GM19035 (cell line): ENCODE measurements at regions not wholly inside any gene's neighbourhood (a gene's known extent, or its start where the extent isn't known, plus 50 kb on each side); places are given as distances from the start of the nearest gene placed in this dataset.
A peak's percentile ranks its signal among the peaks of the same experiment; 100 is the strongest.
"Not testable (repeated sequence)": the region's sequence is repeated elsewhere in the genome, so short reads cannot be mapped to it uniquely, and the experiment has no call there.

Experiments used
- ATAC-seq: cut with Tn5 transposase; IDR thresholded peaks from one replicate; pipeline ENCODE4 v1.9.1; 2021; ENCODE audit not compliant: unreplicated experiment

DNA sequence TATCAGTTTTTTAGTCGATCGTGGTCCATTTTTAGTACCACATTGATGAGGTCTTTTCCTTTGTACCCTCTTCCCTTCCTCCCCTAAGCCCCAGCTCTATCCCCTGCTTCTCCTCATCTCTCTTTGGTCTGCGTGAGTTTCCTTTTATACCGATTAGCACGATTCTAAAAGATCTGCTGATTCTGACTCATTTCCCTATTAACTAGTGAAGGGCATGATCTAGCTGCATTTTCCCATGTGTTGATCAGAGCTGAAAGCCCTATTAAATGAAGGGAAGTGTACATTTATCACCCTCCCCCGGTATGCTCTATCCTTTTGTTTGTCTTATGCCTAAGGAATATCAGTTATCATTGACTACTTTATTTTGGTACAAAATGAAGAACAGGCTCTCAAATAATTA lies 181.7 kb upstream of the NPY2R start:
- no peak for ATAC-seq

DNA sequence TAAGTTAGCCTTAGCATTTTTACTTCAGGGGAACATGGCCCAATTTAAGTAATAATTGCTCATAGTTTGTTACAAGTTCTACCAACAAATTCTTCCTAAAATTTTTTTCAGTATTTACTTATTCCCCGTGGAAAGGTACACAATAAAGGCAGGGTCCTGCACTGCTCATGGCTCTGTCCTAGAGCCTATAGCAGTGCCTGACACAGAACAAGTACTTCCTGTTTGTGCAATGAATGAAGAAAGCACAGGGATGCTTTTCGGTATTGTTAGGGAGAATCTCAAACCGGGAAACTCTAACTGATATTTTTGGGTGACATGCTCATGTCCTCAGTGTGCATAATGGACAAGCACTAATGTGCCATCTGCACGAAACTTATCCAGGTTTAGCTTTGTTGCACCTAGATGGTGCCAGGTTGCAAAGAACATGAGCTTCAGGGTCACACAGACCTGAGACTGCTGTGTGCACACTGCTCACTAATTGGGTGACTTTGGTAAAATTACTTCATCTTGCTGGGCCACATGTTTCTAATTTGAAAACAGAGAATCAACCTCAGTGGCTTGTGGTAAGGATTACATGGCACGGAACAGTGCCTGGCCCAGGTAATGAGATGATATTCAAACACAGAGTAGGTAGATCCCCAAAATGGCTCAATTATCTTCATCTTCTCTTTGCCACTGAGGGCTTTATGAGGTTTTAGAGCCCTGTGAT lies 175.8 kb upstream of the NPY2R start:
- ATAC-seq: peak; percentile 70

DNA sequence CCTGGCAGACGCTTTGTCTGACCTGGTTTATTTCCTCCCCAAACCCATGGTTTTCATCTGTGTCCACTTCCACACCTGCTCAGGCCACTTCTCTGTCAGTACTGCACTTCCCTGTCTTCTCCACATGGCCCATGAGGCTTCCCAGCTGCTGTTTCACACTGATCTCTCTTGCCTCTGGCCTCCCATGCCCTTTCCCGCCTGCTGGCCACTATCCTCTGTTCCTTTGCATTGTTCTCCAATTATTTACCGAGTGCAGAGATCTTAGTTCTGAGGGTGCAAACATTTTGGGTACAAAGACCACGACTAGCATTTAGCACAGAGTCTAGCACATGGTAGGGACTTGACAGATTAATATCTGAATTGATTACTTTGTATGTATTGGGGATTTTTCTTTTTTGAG lies 174.8 kb upstream of the NPY2R start:
- ATAC-seq: no peak

DNA sequence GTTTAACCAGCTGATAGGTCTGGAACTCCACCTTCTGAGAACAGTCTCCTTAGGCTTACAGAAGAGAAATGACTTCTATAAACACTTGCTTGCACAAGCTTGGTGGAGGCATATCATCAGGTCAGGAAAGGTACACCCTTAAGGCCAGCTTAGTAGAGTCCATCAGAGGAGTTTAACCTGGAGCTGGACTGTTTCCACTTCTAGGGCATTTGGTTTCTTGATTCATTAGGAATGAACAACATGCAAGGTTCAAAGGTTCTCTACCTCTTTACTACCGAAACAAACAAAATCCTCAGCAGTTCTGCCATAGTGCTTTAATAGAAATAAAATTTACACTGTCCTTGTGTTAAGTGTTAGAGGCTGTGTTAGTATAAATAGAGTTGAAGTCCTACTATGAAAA lies 171.4 kb upstream of the NPY2R start:
- ATAC-seq: no peak

DNA sequence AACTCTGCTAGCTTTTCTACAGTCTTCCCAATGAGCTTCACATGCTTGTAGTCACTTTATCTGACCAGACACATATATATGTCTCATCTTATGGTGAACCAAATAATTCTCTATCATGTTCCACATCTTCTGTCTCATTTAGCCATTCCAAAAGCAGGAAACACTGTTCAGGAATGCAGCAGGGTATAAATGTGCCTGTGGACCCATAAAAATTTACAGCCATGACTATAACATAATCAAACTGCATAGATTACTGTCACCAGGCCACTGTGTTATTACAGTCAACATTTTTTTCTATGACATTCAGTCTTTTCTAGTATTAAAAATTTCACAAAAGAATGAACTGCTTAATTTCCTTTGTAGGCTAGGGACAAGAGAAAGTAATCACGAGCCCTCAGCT lies 170.0 kb upstream of the NPY2R start:
- no peak for ATAC-seq

DNA sequence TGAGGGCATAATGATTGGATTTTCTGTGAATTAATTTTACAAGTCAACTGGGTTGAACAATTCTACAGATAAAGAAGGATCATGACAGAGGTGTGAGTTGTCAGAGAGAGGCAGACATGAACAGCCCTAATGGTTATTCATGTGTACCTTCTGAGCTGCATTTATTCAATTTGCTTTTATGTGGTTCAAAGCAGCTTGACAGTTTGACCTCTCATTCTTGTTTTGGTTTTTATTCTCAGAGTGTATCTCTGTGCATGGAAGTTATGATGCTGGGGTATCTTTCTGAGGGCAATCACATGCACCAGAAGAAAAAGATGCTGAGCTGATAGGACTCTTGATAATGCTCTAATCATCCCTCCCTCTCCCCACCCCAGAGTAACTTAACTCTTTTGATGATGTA lies 169.3 kb upstream of the NPY2R start:
- ATAC-seq: no peak

DNA sequence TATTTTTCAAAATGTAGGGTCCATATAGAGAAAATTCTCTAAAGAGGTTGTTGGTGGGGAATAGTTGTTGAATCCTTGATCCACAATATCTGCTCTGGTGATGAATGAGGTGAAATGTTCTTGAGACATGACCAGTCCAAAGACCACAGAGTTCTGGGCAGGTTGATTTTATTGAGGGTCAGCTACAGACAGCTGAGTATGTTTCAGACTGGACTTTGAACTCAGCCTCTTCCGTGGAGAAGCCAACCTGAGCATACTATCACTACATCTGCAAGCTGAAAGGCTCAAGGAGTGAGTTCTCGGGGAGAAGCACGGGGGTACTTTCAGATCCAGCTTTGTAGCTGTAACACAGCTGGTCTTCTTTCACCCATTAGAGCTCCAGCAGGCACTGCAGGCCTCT lies 168.4 kb upstream of the NPY2R start:
- no peak for ATAC-seq

DNA sequence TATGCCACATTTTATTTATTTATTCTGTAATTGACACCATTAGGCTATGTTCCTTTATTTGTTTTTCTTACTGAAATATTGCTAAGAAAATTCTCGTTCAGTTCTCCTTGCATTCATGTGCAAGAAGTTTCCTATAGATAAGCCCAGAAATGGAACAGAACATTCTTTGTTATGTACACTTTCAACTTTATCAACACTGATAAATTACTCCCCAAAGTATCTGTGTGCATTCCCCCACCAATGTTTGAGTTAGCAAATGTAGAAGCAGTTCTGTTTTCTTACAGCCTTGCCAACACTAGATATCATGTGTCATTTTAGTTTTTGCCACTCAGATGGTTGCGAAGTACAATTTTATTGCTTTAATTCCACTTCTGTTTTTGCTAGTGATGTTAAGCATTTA lies 166.4 kb upstream of the NPY2R start:
- no peak for ATAC-seq

DNA sequence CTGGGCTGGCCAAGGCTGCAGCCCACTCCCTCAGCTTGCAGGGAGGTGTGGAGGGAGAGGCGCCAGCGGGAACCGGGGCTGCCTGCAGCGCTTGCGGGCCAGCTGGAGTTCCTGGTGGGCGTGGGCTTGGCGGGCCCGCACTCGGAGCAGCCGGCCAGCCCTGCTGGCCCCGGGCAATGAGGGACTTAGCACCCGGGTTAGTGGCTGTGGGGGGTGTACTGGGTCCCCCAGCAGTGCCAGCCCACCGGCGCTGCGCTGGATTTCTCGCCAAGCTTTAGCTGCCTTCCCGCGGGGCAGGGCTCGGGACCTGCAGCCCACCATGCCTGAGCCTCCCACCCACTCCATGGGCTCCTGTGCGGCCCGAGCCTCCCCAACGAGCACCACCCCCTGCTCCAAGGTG lies 164.2 kb upstream of the NPY2R start:
- ATAC-seq: not testable (repeated sequence)

DNA sequence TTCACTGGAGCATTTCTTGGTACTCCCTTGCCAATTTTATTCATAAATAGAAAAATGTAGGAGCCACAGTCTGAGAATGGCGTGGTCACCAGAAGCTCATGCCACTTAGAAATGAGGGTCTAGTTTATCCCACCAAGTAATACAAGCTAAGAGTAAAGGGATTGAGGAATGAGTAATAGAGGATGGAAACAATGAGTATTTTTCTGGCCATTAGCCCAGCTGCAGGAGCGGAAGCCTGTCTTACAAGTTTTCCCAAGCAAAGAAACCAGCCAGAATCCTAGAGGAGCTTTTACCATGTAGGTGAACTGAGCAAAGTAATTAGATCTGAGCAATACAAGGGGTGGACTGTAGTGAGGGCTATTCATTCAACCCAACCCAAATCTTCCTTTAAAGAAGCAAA lies 160.7 kb upstream of the NPY2R start:
- ATAC-seq: no peak

DNA sequence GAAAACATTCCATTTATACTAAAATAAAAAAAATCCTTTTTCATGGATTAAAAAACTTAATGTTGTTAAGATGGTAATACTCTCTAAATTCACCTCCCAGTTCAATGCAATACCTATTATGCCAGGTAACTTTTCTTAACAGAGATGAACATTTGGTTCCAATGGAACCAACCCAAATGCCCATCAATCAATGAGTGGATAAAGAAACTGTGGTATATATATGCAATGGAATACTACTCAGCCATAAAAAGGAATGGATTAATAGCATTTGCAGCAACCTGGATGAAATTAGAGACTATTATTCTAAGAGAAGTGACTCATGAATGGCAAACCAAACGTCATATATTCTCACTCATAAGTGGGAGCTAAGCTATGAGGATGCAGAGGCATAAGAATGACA lies 154.4 kb upstream of the NPY2R start:
- not testable (repeated sequence) for ATAC-seq

DNA sequence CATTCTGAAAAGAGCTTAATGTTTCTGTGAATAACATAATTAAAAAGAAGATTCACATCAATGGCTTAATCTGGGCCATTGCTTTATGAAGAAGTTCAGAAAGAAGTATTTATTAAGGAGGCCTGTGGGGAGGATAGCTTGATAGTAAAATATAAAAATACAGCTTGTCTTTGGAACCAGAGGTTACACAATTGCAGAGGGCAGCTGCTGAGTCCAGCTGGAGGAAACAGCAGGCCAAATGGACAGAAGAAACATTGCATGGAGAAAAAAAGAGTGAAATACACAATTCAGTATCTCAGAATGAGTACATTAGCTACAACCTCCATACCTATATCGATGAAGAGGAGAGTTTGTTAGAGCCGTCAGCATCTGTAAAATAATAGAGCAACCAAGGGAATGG lies 148.0 kb upstream of the NPY2R start:
- no peak for ATAC-seq

DNA sequence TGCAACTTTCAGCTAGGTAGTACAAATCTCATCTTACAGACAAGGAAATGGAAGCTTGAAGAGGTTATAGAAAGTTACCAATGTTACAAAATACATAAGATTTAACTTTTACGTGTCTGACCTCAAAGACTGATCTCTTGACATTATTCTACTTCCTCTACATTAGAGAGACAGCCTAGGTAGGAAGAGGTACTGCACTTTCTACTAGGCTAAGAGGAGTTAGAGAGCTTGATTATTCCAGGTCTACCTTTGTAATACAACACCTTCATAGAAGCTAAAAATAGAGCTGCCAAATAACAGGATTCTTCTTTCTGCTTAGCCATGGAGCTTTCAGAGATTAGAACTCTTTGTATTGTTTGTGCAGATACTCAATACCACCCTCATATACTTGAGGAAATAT lies 147.6 kb upstream of the NPY2R start:
- no peak for ATAC-seq

DNA sequence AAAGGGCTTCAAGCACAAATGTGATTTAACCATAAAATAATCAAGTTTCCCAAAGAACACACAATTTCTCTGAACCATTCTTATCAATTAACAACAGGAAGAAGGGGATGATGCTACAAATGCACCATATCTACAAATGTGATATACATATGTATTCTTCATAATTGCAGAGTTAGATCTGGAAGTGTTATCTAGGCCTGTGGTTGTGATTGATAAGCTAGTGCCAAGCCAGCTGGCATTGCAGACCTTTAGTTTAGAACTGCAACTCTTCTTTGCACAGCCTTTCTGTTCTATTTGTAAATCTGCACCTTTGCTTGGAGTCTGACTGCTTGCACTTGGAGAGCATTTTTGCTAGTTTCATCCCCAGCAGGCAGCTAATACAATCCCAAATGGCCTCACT lies 145.5 kb upstream of the NPY2R start:
- no peak for ATAC-seq

DNA sequence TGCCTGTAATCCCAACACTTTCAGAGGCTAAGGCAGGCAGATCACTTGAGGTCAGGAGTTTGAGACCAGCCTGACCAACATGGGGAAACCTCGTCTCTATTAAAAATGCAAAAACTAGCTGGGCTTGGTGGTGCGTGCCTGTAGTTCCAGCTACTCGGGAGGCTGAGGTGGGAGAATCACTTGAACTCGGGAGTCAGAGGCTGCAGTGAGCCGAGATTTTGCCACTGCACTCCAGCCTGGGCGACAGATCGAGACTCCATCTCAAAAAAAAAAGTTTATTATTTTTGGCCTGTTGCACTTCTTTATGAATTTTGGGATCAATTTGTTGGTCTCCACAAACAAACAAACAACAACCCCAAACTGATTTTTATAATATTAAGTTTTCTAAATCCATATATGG lies 143.5 kb upstream of the NPY2R start:
- ATAC-seq: not testable (repeated sequence)

DNA sequence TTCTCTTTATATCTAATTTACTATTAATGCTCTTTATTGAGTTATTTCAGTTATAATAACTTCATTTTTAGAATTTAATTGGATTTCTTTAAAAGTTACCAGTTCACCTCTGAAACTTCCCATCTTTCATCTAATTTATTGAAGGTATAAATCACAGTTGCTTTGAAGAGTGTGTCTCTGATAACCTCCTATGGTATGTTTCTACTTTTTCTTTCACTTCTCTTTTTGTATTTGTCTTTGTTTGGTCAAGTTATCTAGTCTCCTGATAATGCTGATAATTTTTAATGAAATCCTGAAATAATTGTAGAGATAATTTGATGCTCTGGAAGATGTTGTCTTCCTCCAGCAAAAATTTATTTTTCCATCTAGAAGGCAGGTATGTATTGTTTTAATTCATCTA lies 141.6 kb upstream of the NPY2R start:
- ATAC-seq: no peak

DNA sequence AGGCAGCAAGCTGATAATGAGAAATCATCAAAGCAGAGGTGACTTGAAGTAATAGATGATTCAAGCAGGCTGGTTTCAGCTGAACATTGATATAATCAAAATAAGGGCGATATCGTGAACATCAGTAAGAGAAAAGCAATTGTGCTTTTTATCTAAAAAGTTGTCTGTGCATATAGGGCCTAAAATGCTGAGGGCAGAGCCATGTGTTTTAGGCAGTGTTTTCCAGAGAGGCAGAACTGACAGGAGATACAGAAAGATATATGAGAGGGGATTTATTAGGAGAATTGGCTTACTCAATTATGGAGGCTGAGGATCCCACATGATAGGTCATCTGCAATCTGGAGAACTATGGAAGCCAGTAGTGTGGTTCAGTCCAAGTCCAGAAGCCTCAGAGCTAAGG lies 136.5 kb upstream of the NPY2R start:
- ATAC-seq: peak; percentile 28

DNA sequence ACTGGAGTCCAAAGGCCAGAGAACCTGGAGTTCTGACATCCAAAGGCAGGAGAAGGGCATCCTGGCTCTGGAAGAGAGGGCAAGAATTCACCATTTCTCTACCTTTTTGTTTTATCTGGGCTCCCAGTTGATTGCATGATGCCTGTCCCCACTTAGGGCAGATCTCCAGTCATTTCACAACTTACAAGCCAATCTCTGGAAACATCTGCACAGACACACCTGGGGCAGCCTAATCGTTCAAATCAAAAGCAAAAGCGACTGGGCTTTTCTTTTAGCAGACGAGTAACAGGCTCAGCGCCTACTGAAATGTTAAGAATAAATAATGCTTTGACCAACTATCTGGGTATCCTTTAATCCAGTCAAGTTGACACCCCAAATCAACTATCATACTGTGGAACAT lies 136.0 kb upstream of the NPY2R start:
- ATAC-seq: peak; percentile 75

DNA sequence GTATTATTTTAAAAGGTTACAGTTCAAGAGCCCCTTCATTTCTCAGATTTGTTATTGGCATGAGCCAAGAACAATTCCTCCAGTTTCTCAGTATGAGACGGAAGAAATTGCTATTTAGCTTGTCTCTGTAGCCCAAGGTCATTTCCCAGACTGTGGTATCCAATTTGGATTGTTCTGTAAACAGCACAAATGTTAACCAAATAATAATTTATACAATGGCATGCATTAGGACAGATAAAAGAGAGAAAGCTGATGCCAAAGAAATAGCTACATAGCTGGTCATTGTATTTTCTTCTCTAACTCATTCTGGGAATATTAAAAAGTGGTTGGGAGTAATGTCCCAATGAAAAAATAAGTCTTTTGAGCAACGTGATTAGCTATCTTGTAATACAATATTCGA lies 134.6 kb upstream of the NPY2R start:
- ATAC-seq: no peak

DNA sequence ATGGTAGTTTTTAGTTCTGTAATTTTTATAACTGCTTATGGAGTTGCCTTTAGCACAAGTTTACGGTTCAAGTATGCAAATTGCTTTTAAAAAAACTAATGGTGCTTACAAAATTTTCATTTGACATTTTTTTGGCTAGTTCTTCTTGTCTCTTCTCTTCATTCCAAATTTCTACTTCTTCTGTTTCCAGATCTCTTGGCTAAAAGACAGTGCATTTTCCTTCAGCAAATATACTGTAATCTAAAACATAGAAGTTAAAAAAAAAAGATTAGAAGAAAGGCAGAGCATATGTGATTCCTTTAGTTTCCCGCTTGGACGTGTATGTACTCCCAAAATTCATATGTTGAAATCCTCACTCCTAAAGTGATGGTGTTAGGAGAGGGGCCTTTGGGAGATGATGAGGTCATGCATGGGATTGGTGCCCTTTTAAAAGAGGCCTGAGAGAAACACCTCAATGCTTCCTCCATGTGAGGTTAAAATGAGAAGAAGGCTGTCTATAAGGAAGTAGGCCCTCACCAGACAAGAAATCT lies 132.1 kb upstream of the NPY2R start:
- ATAC-seq: no peak

DNA sequence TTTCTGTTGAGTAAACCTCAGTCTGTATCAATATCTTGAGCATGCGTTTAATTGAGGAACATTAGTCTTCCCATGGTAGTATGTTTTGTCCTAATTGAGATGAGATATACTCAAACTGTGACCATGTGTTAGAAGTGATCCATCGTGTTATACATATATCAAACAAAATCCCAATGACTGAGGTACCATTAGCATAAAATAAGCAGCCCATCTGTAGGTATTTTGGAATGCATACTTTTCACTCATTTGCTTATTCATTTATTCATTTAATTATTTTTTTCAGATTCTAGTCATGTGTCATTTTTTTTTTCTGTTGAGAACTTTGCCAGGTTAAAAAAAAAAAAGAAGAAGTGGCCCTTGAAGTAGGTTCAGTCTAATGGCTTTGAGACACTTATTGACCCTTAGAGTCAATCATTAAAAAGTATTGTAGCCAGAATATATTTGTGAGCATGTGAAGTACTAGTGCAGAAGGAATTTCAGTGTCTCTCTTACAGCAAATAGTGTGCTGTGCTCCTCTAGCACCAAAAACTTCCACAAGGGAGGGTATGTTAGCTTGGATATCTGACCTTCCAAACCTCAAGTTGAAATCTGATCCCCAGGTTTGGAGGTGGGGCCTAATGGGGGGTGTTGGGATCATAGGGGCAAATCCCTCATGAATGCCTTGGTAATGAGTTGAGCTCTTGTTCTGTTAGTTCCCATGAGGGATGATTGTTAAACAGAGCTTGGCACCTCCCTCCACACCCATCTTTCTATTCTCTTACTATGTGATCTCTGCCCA lies 130.8 kb upstream of the NPY2R start:
- ATAC-seq: no peak

DNA sequence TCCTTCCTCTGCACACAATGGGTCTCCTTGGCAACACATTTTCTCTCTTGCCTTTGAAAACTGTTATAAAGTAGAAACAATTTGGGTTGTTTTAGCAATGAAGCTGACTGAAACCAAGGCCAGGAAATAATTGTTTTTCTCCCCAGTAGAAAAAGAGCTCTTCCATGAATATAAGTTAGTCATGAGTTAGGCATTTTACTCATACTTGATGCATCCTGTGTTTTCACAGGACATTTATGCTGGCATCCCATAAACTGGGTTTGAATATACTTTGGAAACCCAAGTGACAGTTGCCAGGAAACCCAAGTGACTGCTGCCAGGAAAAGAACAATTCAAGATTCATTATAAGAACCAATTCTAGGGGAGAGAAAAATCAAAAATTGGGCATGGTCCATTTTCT lies 128.6 kb upstream of the NPY2R start:
- ATAC-seq: no peak

DNA sequence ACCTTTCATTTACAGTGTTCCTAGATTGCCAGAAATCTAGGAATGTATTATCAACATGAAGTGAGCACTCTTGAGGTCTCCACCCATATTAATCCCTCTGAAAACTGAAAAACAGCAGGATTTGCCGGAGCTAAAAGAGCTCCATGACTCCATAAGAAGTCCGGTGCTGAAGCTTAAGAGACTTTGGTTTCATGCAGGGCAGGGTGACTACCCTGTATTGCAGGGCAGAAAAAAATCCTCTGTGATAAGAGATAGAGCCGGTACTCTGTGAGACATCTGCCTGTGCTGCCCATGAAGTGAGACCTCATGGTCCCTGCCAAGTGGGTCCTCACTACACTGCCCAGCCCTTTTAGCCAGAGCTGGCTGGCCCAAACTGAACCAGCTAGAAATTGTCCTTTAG lies 127.2 kb upstream of the NPY2R start:
- ATAC-seq: no peak
